Thymus (tissue), 11 donors: ENCODE measurements at regions not wholly inside any gene's neighbourhood (a gene's known extent, or its start where the extent isn't known, plus 50 kb on each side); places are given as distances from the start of the nearest gene placed in this dataset.

Experiments
- DNase-seq, 9 donors: peaks; one replicate each; pipeline ENCODE4 v3.0.0-alpha.2; 2013; ENCODE audit warnings: low spot score in 9 of 9, low read depth in 6 of 9, missing footprints in 1 of 9
- H3K27ac ChIP-seq, 2 donors: one replicate each; pipeline ENCODE4 v1.5.1; 2013; ENCODE audit warnings: control low read depth in 1 of 2, low read depth in 1 of 2, low read length in 1 of 2, mild to moderate bottlenecking in 1 of 2, moderate library complexity in 1 of 2
- H3K27me3 ChIP-seq, 2 donors: one replicate each; pipeline ENCODE4 v1.5.1; 2013; ENCODE audit warnings: low read length in 1 of 2; ENCODE audit not compliant: control insufficient read depth in 2 of 2, insufficient read depth in 1 of 2
- H3K36me3 ChIP-seq, 2 donors: one replicate each; pipeline ENCODE4 v1.5.1; 2013; ENCODE audit warnings: low read length in 1 of 2, mild to moderate bottlenecking in 1 of 2, moderate library complexity in 1 of 2; ENCODE audit not compliant: control insufficient read depth in 2 of 2, insufficient read depth in 2 of 2
- H3K4me1 ChIP-seq, 2 donors: one replicate each; pipeline ENCODE4 v1.5.1; 2013; ENCODE audit warnings: low read length in 2 of 2; ENCODE audit not compliant: control insufficient read depth in 2 of 2, insufficient read depth in 2 of 2
- H3K4me3 ChIP-seq, 2 donors: one replicate each; pipeline ENCODE4 v1.5.1; 2013; ENCODE audit warnings: low read length in 2 of 2, control low read depth in 1 of 2, mild to moderate bottlenecking in 1 of 2
- H3K9me3 ChIP-seq, 2 donors: one replicate each; pipeline ENCODE4 v1.5.1; 2013; ENCODE audit warnings: low read length in 1 of 2, mild to moderate bottlenecking in 1 of 2; ENCODE audit not compliant: control insufficient read depth in 2 of 2, insufficient read depth in 1 of 2
- WGBS: extraction: QIAGEN DNeasy Blood & Tissue Kit; methylation state at CpG from one replicate; pipeline ENCODE4 v1.1.7; 2013; 5-methylcytosine and 5-hydroxymethylcytosine counted together
- donor health status: healthy.

- H3K36me3 ChIP-seq, result no peaks in the 10 kb centered on the region
- WGBS, result 96% methylated on average over 2 of the region's 2 CpGs
- H3K27ac ChIP-seq, result no peak overlapping the region
- no peaks in the 10 kb centered on the region for H3K9me3 ChIP-seq
- no peak for DNase-seq
- H3K27me3 ChIP-seq, result no peaks in the 10 kb centered on the region
- H3K4me1 ChIP-seq, result no peaks in the 10 kb centered on the region
- H3K4me3 ChIP-seq, result no peak overlapping the region
Measured at GRCh38 chr4:64503416-64503815, 94.2 kb upstream of the TECRL start.

GRCh38 chr4:64497491-64497890, 88.2 kb upstream of the TECRL start:
- no peak for DNase-seq
- WGBS, result 64% methylated on average over 1 of the region's 1 CpG
- no peaks in the 10 kb centered on the region for H3K9me3 ChIP-seq

GRCh38 chr4:64495946-64496345, 86.7 kb upstream of the TECRL start:
- 86% methylated on average over 1 of the region's 1 CpG for WGBS

More at GRCh38 chr4:64497491-64497890, 88.2 kb upstream of the TECRL start:
- H3K36me3 ChIP-seq, result no peaks in the 10 kb centered on the region
- no peak overlapping the region for H3K4me3 ChIP-seq
- no peaks in the 10 kb centered on the region for H3K27me3 ChIP-seq
- no peaks in the 10 kb centered on the region for H3K4me1 ChIP-seq
- no peak overlapping the region for H3K27ac ChIP-seq

GRCh38 chr4:64489628-64490027, 80.4 kb upstream of the TECRL start:
- no peak for DNase-seq
- no peaks in the 10 kb centered on the region for H3K36me3 ChIP-seq
- H3K4me1 ChIP-seq, result no peaks in the 10 kb centered on the region
- no peaks in the 10 kb centered on the region for H3K27me3 ChIP-seq
- no peaks in the 10 kb centered on the region for H3K9me3 ChIP-seq
- 71% methylated on average over 2 of the region's 2 CpGs for WGBS
- H3K4me3 ChIP-seq, result no peak overlapping the region
- no peak overlapping the region for H3K27ac ChIP-seq

More at GRCh38 chr4:64495946-64496345, 86.7 kb upstream of the TECRL start:
- Histone ChIP-seq H3K27ac (no peak overlapping the region), H3K36me3 (no peaks in the 10 kb centered on the region), H3K27me3 (no peaks in the 10 kb centered on the region), H3K4me1 (no peaks in the 10 kb centered on the region), H3K4me3 (no peak overlapping the region), H3K9me3 (no peaks in the 10 kb centered on the region)
- no peak for DNase-seq

- H3K36me3 ChIP-seq, result no peaks in the 10 kb centered on the region
- DNase-seq, result no peak
Measured at GRCh38 chr4:64479338-64479737, 70.1 kb upstream of the TECRL start.

GRCh38 chr4:64477127-64477526, 67.9 kb upstream of the TECRL start:
- no peaks in the 10 kb centered on the region for H3K36me3 ChIP-seq
- H3K27me3 ChIP-seq, result no peaks in the 10 kb centered on the region
- 83% methylated on average over 1 of the region's 1 CpG for WGBS
- H3K4me3 ChIP-seq, result no peak overlapping the region
- no peaks in the 10 kb centered on the region for H3K4me1 ChIP-seq
- H3K9me3 ChIP-seq, result no peaks in the 10 kb centered on the region
- DNase-seq, result no peak
- no peak overlapping the region for H3K27ac ChIP-seq

More at GRCh38 chr4:64479338-64479737, 70.1 kb upstream of the TECRL start:
- Histone ChIP-seq H3K4me1 (no peaks in the 10 kb centered on the region), H3K27ac (no peak overlapping the region), H3K27me3 (no peaks in the 10 kb centered on the region), H3K9me3 (no peaks in the 10 kb centered on the region), H3K4me3 (no peak overlapping the region)
- whole genome bisulfite sequencing, result 81% methylated on average over 2 of the region's 2 CpGs

- no peak for DNase-seq
- Histone ChIP-seq H3K36me3 (no peaks in the 10 kb centered on the region), H3K27ac (no peak overlapping the region), H3K4me1 (no peaks in the 10 kb centered on the region), H3K27me3 (no peaks in the 10 kb centered on the region), H3K9me3 (peaks cover 0 to 2% of the 10 kb centered on the region in 2 donors), H3K4me3 (no peak overlapping the region)
- 93% methylated on average over 4 of the region's 4 CpGs for WGBS
Measured at GRCh38 chr4:64465263-64465662, 56.0 kb upstream of the TECRL start.

- DNase-seq, result no peak
- H3K4me1 ChIP-seq, result no peaks in the 10 kb centered on the region
Measured at GRCh38 chr4:64464581-64464980, 55.3 kb upstream of the TECRL start.

More at GRCh38 chr4:64464581-64464980, 55.3 kb upstream of the TECRL start:
- H3K27me3 ChIP-seq, result no peaks in the 10 kb centered on the region
- H3K36me3 ChIP-seq, result no peaks in the 10 kb centered on the region
- WGBS, result 76% methylated on average over 5 of the region's 5 CpGs
- H3K27ac ChIP-seq, result no peak overlapping the region
- H3K9me3 ChIP-seq, result peaks cover 0 to 2% of the 10 kb centered on the region in 2 donors
- H3K4me3 ChIP-seq, result no peak overlapping the region
